ENCODE measurements at regions not wholly inside any gene's neighbourhood (a gene's known extent, or its start where the extent isn't known, plus 50 kb on each side); places are given as distances from the start of the nearest gene placed in this dataset.

GRCh38 chr16:6751191-6751590 lies 581.5 kb upstream of the RBFOX1 start:
- Histone ChIP-seq H3K4me1 (ENCODE audit: insufficient read depth, low read length) (no peaks in the 10 kb centered on the region), H3K4me2 (ENCODE audit: low read depth, low read length) (no peak overlapping the region), H2AFZ (ENCODE audit: low read length) (no peak overlapping the region), H3K27me3 (ENCODE audit: control insufficient read depth in 1 of 2, insufficient read depth in 2 of 2, low read length in 2 of 2) (no peaks in the 10 kb centered on the region), H3K79me2 (ENCODE audit: insufficient read depth, low read length) (no peaks in the 10 kb centered on the region), H3K27ac (ENCODE audit: extremely low read length, insufficient read depth, low read length) (no peak overlapping the region), H3K4me3 (replicated peaks in 1 of 3; ENCODE audit: insufficient read depth in 1 of 3, low read depth in 2 of 3, low read length in 3 of 3) (no peak overlapping the region), H3K9me3 (ENCODE audit: low read length) (peaks cover 13% of the 10 kb centered on the region; the same call in 1 of the 2 replicates), H3K9ac (ENCODE audit: insufficient read depth, low read depth, low read length) (no peak overlapping the region), H3K36me3 (replicated peaks in 1 of 2; ENCODE audit: control insufficient read depth in 1 of 2, insufficient read depth in 2 of 2, low read length in 2 of 2) (no peaks in the 10 kb centered on the region), H4K20me1 (ENCODE audit: insufficient read depth, low read length) (no peaks in the 10 kb centered on the region)
- TF ChIP-seq NFE2 (CRISPR knock-in tag; IDR thresholded peaks at IDR 0.05) = no peak
- no peak for TF ChIP-seq ZNF556 (CRISPR knock-in tag; IDR thresholded peaks at IDR 0.05; ENCODE audit: borderline replicate concordance)
- no peak for TF ChIP-seq ZNF17 (CRISPR knock-in tag; IDR thresholded peaks at IDR 0.05)
- intact Hi-C loops (cut with micrococcal nuclease; ENCODE audit: unreplicated experiment) = no loop called here
- ATAC-seq (no peak), DNase-seq (ENCODE audit: low spot score) (no peak), FAIRE-seq (no peak)
- POLR2A ChIA-PET = no interaction called here
- 4% methylated on average over 1 of the region's 1 CpG for WGBS (ENCODE audit: low lambda C conversion rate)
- CTCF ChIA-PET (ENCODE audit: low intra/inter-chr PET ratio, low total read pairs) = no interaction called here
- in situ Hi-C loops (cut with HindIII; ENCODE audit: extremely low pct_ligation_motif_present, low pct_unique_long_range_greater_than_20kb) = no loop called here
- no TSS peak for BruUV-seq (replicated peaks)

GRCh38 chr16:6749698-6750097 lies 582.9 kb upstream of the RBFOX1 start:
- no peak for TF ChIP-seq ZNF564 (CRISPR knock-in tag; IDR thresholded peaks at IDR 0.05)
- no peak for TF ChIP-seq ZFX (CRISPR knock-in tag; IDR thresholded peaks at IDR 0.05; ENCODE audit: low read depth)
- TF ChIP-seq SKIL (CRISPR knock-in tag; IDR thresholded peaks at IDR 0.05; ENCODE audit: borderline replicate concordance) = no peak
- no peak for TF ChIP-seq SETDB1 (CRISPR knock-in tag; IDR thresholded peaks at IDR 0.05; ENCODE audit: borderline replicate concordance)
- ChIA-PET CTCF (ENCODE audit: low intra/inter-chr PET ratio, low total read pairs) (no interaction called here), POLR2A (no interaction called here)
- Histone ChIP-seq H3K4me2 (ENCODE audit: low read depth, low read length) (no peak overlapping the region), H3K79me2 (ENCODE audit: insufficient read depth, low read length) (no peaks in the 10 kb centered on the region), H3K36me3 (replicated peaks in 1 of 2; ENCODE audit: control insufficient read depth in 1 of 2, insufficient read depth in 2 of 2, low read length in 2 of 2) (no peaks in the 10 kb centered on the region), H3K4me3 (replicated peaks in 1 of 3; ENCODE audit: insufficient read depth in 1 of 3, low read depth in 2 of 3, low read length in 3 of 3) (no peak overlapping the region), H3K27ac (ENCODE audit: extremely low read length, insufficient read depth, low read length) (no peak overlapping the region), H2AFZ (ENCODE audit: low read length) (no peak overlapping the region), H4K20me1 (ENCODE audit: insufficient read depth, low read length) (no peaks in the 10 kb centered on the region), H3K4me1 (ENCODE audit: insufficient read depth, low read length) (no peaks in the 10 kb centered on the region), H3K9me3 (ENCODE audit: low read length) (peaks cover 25% of the 10 kb centered on the region; the same call in 1 of the 2 replicates), H3K27me3 (ENCODE audit: control insufficient read depth in 1 of 2, insufficient read depth in 2 of 2, low read length in 2 of 2) (no peaks in the 10 kb centered on the region), H3K9ac (ENCODE audit: insufficient read depth, low read depth, low read length) (no peak overlapping the region)
- 1% methylated on average over 4 of the region's 4 CpGs for WGBS (ENCODE audit: low lambda C conversion rate)
- FAIRE-seq = no peak
- intact Hi-C loops (cut with micrococcal nuclease; ENCODE audit: unreplicated experiment) = no loop called here
- no peak for DNase-seq (ENCODE audit: low spot score)
- ATAC-seq = no peak
- in situ Hi-C loops (cut with HindIII; ENCODE audit: extremely low pct_ligation_motif_present, low pct_unique_long_range_greater_than_20kb) = no loop called here
- BruUV-seq (replicated peaks) = no TSS peak

Measured in HepG2 (cell line).